SIG-M5 treated with dmso at 0.1 percent for 504 hours (cell line): ENCODE measurements at regions not wholly inside any gene's neighbourhood (a gene's known extent, or its start where the extent isn't known, plus 50 kb on each side); places are given as distances from the start of the nearest gene placed in this dataset.
A peak's percentile ranks its signal among the peaks of the same experiment; 100 is the strongest.

Source experiments
- DNase-seq: peaks from one replicate; lab custom pipeline; 2025; ENCODE audit not compliant: unreplicated experiment; lab: John Stamatoyannopoulos, UW

DNA sequence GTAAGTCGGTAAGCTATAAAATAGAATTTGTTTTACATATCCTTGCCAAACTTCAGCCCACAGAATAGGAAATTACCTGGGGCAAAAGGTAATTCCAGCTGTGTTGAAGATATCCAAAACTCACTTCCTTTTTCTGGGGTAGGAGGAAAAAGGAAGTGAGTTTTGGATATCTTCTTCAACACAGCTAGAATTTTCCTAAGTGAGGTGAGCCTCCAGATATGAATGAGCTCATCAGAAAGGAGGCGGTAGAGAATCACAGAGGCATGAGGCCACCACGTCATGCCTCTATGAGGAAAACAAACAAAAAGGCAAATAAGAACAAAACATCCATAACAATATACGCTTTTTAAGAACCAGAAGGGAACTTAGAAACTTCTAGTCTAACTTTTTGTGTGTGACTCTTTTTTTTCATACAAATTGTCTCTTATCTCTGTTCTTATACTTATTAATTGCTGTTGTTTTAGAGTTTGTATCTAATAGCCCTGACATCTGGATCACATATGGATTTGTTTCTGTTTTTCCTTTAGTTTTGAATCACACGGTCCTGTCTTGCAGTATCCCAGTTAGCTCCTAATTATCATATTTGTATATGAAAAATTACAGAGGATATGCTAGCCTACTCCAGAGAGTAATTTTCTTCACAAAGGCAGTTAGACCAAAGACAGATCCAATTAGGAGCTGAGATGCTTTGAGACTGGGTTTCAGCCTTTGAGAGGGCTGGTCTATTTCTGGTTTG lies 104.5 kb downstream of the RBM43 start:
- DNase-seq = no peak

DNA sequence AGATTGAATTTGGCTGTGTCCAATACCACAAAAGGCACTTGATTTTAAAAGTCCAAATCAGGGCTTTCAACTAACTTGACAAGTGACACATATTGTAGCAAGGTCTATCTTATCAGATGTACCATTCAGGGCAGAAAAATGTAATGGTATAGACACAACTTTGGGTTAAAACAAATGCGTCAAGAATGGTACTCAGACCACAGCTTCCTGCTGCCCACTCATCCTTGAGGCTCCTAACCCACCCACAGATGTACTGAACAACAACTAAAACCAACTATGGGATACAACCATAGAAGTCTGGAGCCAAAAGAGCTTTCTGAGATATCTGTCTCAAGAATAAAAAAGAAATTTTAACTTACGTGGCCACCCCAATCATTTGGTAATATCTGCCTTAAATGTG lies 105.2 kb downstream of the RBM43 start:
- no peak for DNase-seq

- no peak for DNase-seq
Measured at GRCh38 chr2:151153601-151154000, 108.1 kb downstream of the RBM43 start.

GRCh38 chr2:151150331-151151320 lies 111.0 kb downstream of the RBM43 start:
- DNase-seq = peak; percentile 48

- no peak for DNase-seq
Measured at GRCh38 chr2:151138507-151138906, 123.2 kb downstream of the RBM43 start.

DNA sequence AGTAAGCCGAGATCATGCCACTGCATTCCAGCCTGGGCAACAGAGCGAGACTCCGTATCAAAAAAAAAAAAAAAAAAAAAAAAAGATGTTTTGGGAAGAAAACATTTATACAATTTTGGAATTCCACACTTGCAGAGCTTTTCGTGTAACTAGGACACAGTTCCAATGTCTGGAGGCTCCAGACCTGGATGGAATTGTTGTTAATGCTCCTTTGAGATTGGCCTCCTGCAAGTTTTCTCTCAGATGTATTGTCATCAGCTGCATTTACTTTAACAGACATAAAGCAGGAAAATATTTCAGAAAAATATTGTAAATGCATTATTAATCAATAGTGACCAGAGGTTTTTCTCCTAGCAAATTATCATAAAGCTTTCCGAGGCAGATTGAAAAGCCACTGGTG lies 124.1 kb downstream of the RBM43 start:
- DNase-seq = no peak

GRCh38 chr2:151120011-151120410 lies 141.7 kb downstream of the RBM43 start:
- DNase-seq = no peak

DNA sequence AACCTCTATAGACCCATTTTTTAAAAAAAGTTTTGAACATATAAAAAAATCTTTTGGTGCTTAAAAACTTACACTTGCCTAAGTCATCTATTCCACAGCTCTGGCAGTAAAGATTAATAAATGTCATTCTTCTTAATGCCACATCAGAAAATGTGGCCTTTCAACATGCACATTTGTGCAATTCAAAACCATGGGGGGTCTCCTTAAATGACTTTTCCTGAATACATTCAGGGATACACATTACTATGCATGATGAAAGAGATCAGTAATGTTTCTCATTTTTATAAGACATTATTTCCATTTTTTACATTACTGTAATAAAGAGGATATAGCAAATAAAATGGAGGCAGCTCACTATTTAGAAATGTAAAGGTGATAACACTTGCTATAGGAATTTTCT lies 142.3 kb downstream of the RBM43 start:
- no peak for DNase-seq

DNA sequence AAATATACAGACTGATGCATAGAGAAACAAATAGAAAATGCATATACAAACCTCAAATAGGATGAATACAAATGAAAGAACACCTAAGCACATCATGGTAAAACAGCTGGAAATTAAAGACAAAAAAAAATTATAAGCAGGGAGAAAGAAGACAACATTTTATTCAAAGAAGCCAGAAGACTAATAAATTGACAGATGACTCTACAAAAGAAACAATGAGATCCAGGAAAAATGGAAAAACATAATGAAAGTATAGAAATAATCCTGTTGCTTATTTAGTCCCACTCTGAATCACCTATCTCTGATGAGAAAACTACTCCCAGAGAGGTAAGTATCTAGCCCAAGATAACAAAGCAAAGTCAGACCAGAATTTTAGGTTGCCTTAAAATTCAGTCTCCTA lies 143.4 kb downstream of the RBM43 start:
- DNase-seq = no peak

DNA sequence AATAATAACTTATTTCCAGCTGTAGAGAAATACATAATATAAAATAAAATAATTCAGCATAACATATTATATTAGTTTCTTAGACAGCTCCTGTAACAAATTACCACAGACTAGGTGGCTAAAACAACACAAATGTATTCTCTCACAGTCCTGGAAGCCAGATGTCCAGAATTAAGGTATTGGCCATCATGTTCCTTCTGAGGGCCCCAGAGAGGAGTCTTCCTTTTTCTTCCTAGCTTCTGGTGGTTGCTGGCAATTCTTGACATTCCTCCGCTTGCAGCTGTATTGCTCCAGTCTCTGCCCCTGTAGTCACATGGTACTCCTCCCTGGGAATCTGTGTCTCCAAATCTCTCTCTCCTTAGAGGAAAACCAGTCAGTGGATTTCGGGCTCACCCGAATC lies 146.8 kb downstream of the RBM43 start:
- no peak for DNase-seq

DNA sequence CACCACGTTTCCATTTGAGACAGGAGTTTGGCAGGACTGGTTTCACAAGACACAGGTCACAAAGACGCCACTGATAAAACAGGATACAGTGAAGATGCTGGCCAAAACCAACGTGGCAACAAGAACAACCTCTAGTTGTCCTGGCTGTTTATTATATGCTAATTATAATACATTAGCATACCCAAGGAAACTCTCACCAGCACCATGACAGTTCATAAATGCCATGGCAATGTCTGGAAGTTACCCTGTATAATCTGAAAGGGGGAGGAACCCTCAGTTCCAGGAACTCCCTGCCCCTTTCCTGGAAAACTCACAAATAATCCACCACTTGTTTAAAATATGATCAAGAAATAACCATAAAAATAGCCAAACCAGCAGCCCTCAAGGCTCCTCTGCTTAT lies 148.3 kb downstream of the RBM43 start:
- no peak for DNase-seq

- no peak for DNase-seq
Measured at GRCh38 chr2:151111599-151112278, 149.9 kb downstream of the RBM43 start.

DNA sequence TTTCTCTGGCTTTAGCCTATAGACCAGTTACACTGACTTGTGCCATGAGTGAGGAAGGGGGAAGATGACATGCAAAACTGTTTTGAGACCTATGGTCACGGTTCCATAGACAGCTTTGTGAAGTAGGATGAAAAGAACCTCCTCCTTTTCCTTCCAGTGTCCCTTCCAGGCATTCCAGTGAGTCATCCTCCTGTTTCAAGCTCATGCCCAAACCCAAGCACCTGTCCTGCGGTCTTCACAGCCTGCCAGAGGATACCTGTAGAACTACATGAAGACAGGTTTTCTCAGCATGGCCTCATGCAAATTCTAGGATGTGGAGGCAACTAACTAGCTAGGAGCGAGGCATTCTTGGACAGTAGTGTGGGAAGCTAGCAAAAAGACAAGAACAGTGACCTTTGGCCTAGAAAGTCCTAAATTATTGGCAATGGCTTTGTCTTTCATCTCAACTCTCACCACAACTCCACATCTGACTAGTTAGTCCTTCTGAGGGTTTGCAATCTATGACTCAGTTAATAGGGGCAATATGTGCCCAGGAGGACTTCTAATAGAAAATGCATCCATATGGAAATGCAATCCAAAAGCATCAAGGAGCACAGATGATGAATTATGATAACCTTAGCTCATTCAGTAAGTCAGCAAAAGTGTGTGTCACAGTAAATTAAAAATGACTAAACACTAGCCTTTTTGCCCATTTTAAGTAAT lies 154.7 kb downstream of the RBM43 start:
- DNase-seq = no peak

- DNase-seq = no peak
Measured at GRCh38 chr2:151103551-151103950, 158.1 kb downstream of the RBM43 start.

- DNase-seq = no peak
Measured at GRCh38 chr2:151102226-151102625, 159.4 kb downstream of the RBM43 start.

GRCh38 chr2:151098841-151099240 lies 162.8 kb downstream of the RBM43 start:
- no peak for DNase-seq

DNA sequence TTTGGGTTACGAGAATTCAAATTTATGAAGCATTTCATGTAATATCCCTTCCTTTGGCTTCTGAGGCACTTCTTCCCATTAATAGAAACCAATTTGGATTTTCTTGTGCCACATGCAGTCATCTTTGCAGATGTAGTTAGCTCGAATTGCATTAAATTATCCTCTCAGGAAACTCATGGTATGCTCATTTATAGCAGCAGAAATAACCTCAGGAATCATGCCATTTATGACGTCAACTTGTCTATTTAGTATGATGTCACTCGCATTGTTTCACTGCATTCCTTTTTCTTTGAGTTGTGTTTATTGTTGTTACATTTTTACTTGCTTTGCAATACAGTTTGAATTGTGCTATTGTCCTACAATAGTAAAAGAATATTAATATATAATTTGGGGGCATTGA lies 163.8 kb downstream of the RBM43 start:
- no peak for DNase-seq

GRCh38 chr2:151097128-151097527 lies 164.5 kb downstream of the RBM43 start:
- no peak for DNase-seq

- peak; percentile 48 for DNase-seq
Measured at GRCh38 chr2:151096235-151096634, 165.4 kb downstream of the RBM43 start.

GRCh38 chr2:151095463-151095862 lies 166.2 kb downstream of the RBM43 start:
- no peak for DNase-seq

DNA sequence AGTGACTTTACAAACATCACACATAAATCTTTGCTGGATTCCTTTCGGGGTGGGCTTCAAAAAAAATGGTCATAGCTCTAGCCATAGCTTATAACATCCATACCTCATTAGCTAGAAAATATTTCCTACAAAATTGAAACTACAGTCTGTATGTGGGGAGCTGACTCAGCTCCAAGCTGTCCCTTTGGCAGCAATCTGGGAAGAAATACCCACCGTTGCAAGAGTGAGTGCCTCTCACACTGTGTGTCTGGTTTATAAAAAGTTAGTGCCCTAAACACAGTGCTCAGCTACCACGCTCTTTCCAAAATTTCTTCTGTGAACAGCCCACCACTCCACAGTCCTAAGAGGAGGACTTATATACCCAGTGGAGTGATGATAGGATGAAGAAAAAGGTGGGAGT lies 170.1 kb downstream of the RBM43 start:
- no peak for DNase-seq
